ENCODE measurements at regions not wholly inside any gene's neighbourhood (a gene's known extent, or its start where the extent isn't known, plus 50 kb on each side); places are given as distances from the start of the nearest gene placed in this dataset.

DNA sequence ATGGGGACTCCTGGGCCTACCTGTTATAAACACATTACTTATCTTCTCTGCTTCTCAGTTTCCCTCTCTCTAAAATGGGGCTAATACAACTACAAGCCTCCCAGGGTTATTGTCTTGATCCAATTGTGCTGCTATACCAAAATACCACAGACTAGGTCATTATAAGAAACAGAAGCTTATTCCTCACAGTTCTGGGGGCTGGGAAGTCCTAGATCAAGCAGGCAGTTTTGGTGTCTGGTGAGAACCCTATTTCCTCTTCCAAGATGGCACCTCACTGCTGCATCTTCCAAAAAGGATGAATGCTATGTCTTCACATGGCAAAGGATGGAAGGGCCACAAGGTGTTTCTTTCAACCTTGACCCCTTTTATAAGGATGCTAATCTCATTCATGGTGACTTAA, 732.9 kb upstream of the TBX3 start:
- no peak for DNase-seq

DNA sequence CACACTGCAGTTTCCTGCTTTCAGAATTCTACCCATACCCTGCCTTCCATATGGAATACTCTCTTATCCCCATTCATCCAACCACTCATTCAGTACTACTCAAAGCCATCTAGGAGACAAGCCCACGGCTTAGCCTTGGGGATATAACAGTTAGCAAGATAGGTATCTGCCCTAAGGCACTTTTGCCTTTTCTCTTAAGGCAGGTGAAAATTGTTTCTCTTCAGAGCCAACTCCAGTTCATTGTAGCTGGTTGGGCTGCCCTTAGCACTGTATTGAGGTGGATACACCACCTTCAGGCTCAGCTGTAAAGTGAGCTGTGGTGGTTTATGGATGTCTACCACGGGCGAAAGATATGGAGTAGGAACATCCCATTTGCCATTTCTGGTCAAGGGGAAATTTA, 729.7 kb upstream of the TBX3 start:
- no peak for DNase-seq

GRCh38 chr12:115412831-115413230, 728.9 kb upstream of the TBX3 start:
- no peak for DNase-seq

DNA sequence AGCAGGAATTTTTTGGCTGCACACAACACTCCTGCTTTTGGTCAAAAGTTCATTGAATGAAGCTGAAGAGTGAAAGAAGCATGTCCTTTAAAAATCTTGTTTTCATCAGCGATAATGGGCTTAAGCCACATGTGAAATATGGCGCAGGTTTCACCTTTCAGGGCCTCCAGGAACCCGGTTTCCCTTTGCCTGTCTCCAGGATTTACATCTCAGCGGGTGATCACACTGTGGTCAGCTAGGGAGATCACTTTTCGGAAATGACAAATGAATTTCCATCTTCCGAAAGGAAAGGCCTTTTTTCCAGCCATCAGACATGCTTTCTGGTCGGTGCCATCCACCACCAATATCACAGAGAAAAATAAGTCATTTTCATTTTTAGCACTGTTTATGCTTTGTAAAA, 727.1 kb upstream of the TBX3 start:
- no peak for DNase-seq

DNA sequence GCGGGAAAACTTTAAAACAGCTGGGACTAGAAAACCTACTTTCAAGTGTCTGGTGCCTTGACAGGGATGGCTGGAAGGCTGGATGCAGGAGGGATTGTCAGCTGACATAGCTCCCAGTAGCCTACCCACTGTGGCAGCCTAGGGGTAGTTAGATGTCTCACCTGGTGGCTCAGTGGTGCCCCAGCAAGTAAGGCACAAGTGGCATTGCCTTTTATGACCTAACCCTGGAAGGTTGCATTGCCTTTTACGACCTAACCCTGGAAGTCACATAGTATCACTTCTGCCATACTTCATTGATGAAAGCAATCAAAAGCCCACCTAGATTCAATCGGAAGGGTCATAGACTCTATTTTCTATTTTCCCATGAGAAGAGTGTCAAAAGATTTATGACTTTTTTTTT, 724.7 kb upstream of the TBX3 start:
- no peak for DNase-seq

- no peak for DNase-seq
Measured at GRCh38 chr12:115407723-115408122, 723.7 kb upstream of the TBX3 start.

DNA sequence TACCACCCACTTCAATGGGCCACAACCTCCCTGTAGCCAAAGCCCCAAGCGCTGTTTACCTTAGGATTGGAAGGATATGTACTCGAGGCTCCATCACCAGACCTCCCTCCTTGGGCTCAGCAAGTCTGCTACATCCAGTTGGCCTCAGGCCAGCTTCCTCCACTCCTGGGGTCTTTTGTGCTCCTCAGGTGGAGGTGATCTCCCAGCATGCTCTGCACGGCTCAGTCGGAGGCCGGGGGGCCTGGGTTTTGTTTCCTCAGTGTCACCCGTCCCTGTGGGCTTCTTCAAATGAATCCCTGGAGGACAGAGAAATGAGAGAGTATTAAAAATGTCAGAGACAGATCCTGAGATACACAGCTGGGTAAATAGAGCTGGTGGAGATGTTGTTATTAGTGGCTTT, 723.1 kb upstream of the TBX3 start:
- DNase-seq, result no peak

DNA sequence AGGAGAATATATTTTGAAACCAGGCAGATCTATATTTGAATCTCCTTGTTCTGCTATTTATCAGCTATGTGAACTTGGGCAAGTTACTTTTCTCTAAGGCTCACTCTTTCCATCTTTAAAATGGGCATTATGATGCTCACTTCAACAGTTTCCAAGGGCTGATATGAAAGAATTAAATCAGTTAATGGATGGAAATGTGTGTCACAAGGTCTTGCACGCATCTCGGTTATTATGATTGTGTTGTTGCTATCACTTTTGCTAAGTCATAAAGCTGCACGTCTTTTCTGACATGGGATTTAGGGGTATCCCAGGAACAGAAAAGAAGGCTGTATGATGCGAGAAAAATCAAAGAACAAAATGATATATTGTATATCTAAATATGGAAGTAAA, 721.5 kb upstream of the TBX3 start:
- DNase-seq, result no peak

GRCh38 chr12:115404761-115405470, 720.9 kb upstream of the TBX3 start:
- DNase-seq, result peak; percentile 51

- DNase-seq, result no peak
Measured at GRCh38 chr12:115403689-115404088, 719.7 kb upstream of the TBX3 start.

DNA sequence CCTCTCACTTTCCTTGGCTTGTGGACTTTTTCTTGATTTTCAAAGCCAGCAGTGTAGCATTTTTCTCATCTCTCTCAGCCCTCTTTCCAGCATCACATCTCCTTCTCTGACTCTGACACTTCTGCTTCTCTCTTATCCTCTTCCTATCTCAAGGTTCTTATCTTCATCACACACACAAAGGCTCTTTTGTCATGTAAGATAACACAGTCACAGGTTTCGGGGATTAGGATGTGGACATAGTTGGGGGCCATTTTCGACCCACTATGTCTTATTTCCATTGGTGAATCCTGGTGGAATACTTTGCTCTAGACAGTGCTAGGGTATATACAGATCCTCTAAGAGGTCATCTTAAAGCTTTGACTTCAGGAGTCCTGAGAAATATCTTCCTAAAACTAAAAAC, 719.3 kb upstream of the TBX3 start:
- no peak for DNase-seq

DNA sequence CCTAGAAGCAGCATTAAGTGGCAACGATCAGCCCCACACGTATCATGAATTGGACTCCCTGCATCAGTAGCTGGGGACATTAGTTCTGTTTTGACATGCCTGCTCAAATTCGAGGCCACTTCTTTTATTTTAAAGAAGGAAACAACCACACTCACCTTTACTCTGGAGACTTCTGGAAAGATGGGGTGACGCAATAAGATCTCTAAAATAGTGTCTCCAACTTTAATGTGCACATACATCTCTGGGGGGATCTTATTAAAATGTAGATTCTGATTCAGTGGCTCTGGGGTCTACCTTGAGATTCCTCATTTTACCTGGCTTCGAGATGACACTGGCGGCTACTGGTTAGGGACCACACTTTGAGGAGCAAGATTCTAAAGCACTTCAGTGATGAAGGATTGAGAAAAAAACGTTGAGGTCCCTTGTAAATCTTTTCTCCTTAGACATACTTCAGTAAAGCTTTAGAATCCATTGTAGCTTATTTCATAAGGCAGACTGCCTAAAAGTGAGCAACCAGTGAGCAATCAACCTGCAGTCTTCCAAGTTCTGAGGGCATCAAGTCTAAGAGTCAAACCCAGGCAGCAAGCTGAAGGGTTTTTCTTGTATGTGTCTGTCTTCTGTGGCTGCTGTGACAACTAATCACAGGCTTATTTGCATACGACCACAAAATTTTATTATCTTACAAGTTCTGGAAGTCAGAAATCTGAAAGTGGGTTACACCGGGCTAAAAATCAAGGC, 718.6 kb upstream of the TBX3 start:
- no peak for DNase-seq

DNA sequence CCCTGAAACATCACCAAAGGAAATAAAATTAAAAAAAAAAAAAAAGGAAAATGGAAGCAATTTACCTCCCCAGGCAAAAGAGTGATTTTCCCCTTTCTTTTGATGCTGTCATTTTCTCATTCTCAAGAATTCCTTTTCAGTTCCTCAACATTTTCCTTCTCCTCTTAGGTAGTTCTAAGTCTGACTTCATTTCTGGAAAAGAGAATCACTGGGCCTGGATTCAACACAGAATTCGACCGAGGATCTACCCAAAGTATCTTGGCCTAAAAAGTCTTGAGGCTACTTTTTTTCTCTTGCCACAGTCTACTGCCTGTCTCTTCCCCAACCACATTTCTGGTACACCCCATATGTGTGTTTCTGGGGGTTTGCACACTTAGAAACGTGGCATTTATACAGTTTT, 717.8 kb upstream of the TBX3 start:
- no peak for DNase-seq

DNA sequence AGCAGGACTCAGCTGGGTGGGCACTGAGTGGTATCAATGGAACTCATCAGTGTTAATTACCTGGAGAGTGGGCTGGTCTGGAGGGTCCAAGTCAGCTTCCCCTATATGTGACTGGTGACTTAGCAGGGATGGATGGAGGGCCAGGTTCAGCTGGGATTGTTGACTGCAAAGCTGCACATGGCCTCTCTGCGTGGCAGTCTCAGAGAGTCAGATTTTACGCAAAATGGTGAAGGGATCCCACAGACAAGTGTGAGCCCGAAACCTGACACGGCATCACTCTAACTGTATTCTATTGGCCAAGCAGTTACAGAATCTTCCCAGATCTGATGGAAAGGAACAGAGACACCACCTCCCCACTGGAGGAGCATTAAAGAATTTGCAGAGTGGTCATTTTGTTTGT, 716.0 kb upstream of the TBX3 start:
- no peak for DNase-seq

GRCh38 chr12:115398311-115398781, 714.4 kb upstream of the TBX3 start:
- no peak for DNase-seq

- no peak for DNase-seq
Measured at GRCh38 chr12:115396567-115396966, 712.6 kb upstream of the TBX3 start.

GRCh38 chr12:115394496-115395220, 710.7 kb upstream of the TBX3 start:
- DNase-seq, result no peak

DNA sequence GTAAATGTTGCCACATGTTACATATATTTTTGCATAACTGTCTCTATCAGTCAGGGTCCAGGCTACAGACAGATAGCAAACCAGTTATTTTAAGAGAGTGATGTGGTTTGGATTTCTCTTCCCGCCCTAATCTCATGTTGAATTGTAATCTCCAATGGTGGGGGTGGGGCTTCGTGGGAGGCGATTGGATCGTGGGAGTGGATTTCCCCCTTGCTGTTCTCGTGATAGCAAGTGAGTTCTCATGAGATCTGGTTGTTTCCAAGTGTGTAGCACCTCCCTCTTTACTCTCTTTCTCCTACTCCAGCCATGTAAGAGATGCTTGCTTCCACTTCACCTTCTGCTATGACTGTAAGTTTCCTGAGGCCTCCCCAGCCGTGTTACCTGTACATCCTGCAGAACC, 704.2 kb upstream of the TBX3 start:
- no peak for DNase-seq

DNA sequence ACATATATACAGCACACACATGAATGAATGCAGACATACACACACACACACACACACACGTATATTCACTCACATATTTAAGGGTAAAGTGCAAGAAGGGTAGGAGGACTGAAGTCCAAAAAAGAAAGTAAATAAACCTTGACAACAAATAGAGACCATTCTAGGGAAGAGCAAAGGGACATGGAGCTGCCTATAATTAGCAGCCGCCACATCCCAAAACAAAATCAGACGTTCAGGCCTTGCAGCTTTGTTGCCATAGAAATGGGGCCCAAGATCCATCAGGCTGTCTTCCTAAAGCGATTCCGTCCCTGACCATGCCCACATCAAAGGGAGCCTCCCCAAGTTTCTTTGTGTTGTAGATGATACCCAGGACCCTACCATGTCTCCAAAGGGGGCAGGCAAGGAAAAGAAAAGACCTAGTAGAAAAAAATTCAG, 703.5 kb upstream of the TBX3 start:
- DNase-seq, result no peak

DNA sequence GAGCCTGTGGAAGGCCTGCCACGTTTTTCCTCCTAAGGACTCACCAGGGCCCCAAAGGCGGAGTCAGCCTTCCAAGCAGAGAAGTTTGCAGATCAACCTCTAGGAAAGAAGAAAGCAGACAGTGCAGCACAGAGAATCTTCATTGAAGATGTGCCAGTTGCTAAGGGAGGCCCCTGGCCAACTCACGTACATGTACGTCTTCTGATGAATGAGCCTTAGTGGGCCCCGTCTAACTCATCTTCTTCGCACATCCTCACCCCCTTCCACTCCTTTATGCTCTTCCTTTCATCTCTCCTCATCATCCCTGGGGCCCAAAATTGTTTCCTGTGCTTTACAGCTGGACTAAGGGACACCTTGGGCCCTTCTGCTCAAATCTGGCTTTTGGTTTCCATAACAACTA, 703.0 kb upstream of the TBX3 start:
- DNase-seq, result no peak

DNA sequence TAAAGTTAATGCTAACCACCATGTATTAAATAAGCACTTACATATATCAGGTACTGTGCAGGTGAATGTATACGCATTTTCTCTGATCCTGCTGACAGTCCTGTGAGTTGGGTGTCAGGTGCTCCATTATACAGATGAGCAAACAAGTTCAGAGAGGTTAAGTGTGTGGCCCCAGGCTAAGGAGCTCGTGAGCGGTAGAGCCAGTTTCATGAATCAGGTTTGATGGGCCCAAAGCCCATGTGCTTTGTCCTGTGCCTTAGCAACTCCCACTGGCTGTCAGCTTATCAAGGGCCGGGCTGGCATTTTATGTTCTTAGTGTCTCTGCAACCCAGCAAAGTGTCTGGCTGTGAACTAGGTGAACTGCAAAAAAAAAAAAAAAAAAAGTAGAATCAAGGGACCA, 701.2 kb upstream of the TBX3 start:
- DNase-seq, result no peak

- no peak for DNase-seq
Measured at GRCh38 chr12:115384391-115384790, 700.4 kb upstream of the TBX3 start.

- DNase-seq, result no peak
Measured at GRCh38 chr12:115383668-115384067, 699.7 kb upstream of the TBX3 start.

- no peak for DNase-seq
Measured at GRCh38 chr12:115382681-115383080, 698.7 kb upstream of the TBX3 start.

Measured in eye (tissue), 1 donor.